ENCODE measurements at regions not wholly inside any gene's neighbourhood (a gene's known extent, or its start where the extent isn't known, plus 50 kb on each side); places are given as distances from the start of the nearest gene placed in this dataset.

- Mint-ChIP-seq H3K4me3 (no peak overlapping the region), H3K36me3 (no peaks in the 10 kb centered on the region), H3K27me3 (ENCODE audit: low read depth) (peaks cover 1% of the 10 kb centered on the region), H3K27ac (no peak overlapping the region), H3K4me1 (no peaks in the 10 kb centered on the region), H3K9me3 (no peaks in the 10 kb centered on the region)
- no peak for TF ChIP-seq CTCF (IDR thresholded peaks at IDR 0.05; ENCODE audit: unreplicated experiment)
- no peak for DNase-seq (ENCODE audit: low spot score in 2 of 2, unreplicated experiment in 2 of 2)
These were observed 115.6 kb downstream of the NEDD1 start for GRCh38 chr12:97022536-97023230.

- no peaks in the 10 kb centered on the region for H3K36me3 Mint-ChIP-seq
- no peak for TF ChIP-seq CTCF (IDR thresholded peaks at IDR 0.05; ENCODE audit: unreplicated experiment)
- no peaks in the 10 kb centered on the region for H3K9me3 Mint-ChIP-seq
- no peak overlapping the region for H3K27ac Mint-ChIP-seq
- H3K4me1 Mint-ChIP-seq = no peaks in the 10 kb centered on the region
- H3K4me3 Mint-ChIP-seq = no peak overlapping the region
- peaks cover 1% of the 10 kb centered on the region for H3K27me3 Mint-ChIP-seq (ENCODE audit: low read depth)
- DNase-seq (ENCODE audit: low spot score in 2 of 2, unreplicated experiment in 2 of 2) = no peak
These were observed 117.3 kb downstream of the NEDD1 start for GRCh38 chr12:97024393-97024792.

GRCh38 chr12:97026901-97027300 lies 119.8 kb downstream of the NEDD1 start:
- Mint-ChIP-seq H3K4me3 (no peak overlapping the region), H3K4me1 (no peaks in the 10 kb centered on the region), H3K9me3 (no peaks in the 10 kb centered on the region), H3K36me3 (no peaks in the 10 kb centered on the region), H3K27ac (no peak overlapping the region), H3K27me3 (ENCODE audit: low read depth) (no peaks in the 10 kb centered on the region)
- TF ChIP-seq CTCF (IDR thresholded peaks at IDR 0.05; ENCODE audit: unreplicated experiment) = no peak
- DNase-seq (ENCODE audit: low spot score in 2 of 2, unreplicated experiment in 2 of 2) = no peak

GRCh38 chr12:97027482-97027881 lies 120.4 kb downstream of the NEDD1 start:
- H3K4me3 Mint-ChIP-seq = no peak overlapping the region
- H3K9me3 Mint-ChIP-seq = no peaks in the 10 kb centered on the region
- H3K4me1 Mint-ChIP-seq = no peaks in the 10 kb centered on the region
- TF ChIP-seq CTCF (IDR thresholded peaks at IDR 0.05; ENCODE audit: unreplicated experiment) = no peak
- H3K27ac Mint-ChIP-seq = no peak overlapping the region
- H3K36me3 Mint-ChIP-seq = peaks cover 3% of the 10 kb centered on the region
- DNase-seq (ENCODE audit: low spot score in 2 of 2, unreplicated experiment in 2 of 2) = no peak
- H3K27me3 Mint-ChIP-seq (ENCODE audit: low read depth) = no peaks in the 10 kb centered on the region

- H3K36me3 Mint-ChIP-seq = no peaks in the 10 kb centered on the region
- peaks cover 10% of the 10 kb centered on the region for H3K4me1 Mint-ChIP-seq
- H3K4me3 Mint-ChIP-seq = no peak overlapping the region
- H3K27ac Mint-ChIP-seq = peak overlapping the region; percentile 5
- peaks cover 3% of the 10 kb centered on the region for H3K9me3 Mint-ChIP-seq
- no peaks in the 10 kb centered on the region for H3K27me3 Mint-ChIP-seq (ENCODE audit: low read depth)
- no peak for TF ChIP-seq CTCF (IDR thresholded peaks at IDR 0.05; ENCODE audit: unreplicated experiment)
- no peak for DNase-seq (ENCODE audit: low spot score in 2 of 2, unreplicated experiment in 2 of 2)
These were observed 131.1 kb downstream of the NEDD1 start for GRCh38 chr12:97038131-97038530.

GRCh38 chr12:97038834-97039233 lies 131.8 kb downstream of the NEDD1 start:
- no peak for TF ChIP-seq CTCF (IDR thresholded peaks at IDR 0.05; ENCODE audit: unreplicated experiment)
- Mint-ChIP-seq H3K4me3 (no peak overlapping the region), H3K27me3 (ENCODE audit: low read depth) (no peaks in the 10 kb centered on the region), H3K36me3 (no peaks in the 10 kb centered on the region), H3K4me1 (peaks cover 10% of the 10 kb centered on the region), H3K27ac (peak overlapping the region; percentile 5), H3K9me3 (peaks cover 3% of the 10 kb centered on the region)
- DNase-seq (ENCODE audit: low spot score in 2 of 2, unreplicated experiment in 2 of 2) = no peak

All from mesothelial cell of epicardium (in vitro differentiated cells).